Mammary epithelial cell (primary cell): ENCODE measurements at regions not wholly inside any gene's neighbourhood (a gene's known extent, or its start where the extent isn't known, plus 50 kb on each side); places are given as distances from the start of the nearest gene placed in this dataset.

Experiments used
- EZH2 ChIP-seq: IDR thresholded peaks from 2 replicates; pipeline ENCODE4 v1.6.1; 2012; ENCODE audit warnings: low read length, inconsistent platforms, borderline replicate concordance
- TF ChIP-seq, protein P1 (sequence below), 2 donors: IDR thresholded peaks in 1 of 2; conservative IDR thresholded peaks in 1 of 2; 2 replicates each; pipeline ENCODE4 v1.5.1; 2011 to 2012; ENCODE audit warnings: inconsistent platforms in 2 of 2, low read length in 2 of 2, mild to moderate bottlenecking in 2 of 2, control low read depth in 1 of 2, low read depth in 1 of 2; ENCODE audit not compliant: insufficient read depth in 1 of 2; ENCODE audit errors: extremely low read depth in 1 of 2

DNA sequence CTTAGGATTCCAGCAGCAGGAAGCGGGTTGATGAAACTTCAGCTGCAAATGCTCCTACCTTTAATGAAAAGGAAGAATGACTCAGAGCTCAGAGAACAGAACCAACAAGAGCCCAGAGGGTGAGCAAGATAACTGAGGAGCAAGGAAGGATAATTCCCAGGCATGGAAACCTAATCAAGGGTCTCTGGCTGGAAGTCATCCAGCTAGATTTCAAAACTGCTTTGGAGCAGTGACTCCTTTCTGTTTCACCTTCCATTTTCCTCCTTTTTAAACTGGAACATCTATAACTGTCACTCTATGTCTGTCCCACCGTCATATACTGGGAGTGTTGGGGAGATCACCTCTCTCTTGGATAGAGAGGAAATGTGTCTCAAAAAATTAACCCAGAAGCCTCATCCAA is 148.4 kb upstream of the RAB6C start:
- TF ChIP-seq, protein P1, sequence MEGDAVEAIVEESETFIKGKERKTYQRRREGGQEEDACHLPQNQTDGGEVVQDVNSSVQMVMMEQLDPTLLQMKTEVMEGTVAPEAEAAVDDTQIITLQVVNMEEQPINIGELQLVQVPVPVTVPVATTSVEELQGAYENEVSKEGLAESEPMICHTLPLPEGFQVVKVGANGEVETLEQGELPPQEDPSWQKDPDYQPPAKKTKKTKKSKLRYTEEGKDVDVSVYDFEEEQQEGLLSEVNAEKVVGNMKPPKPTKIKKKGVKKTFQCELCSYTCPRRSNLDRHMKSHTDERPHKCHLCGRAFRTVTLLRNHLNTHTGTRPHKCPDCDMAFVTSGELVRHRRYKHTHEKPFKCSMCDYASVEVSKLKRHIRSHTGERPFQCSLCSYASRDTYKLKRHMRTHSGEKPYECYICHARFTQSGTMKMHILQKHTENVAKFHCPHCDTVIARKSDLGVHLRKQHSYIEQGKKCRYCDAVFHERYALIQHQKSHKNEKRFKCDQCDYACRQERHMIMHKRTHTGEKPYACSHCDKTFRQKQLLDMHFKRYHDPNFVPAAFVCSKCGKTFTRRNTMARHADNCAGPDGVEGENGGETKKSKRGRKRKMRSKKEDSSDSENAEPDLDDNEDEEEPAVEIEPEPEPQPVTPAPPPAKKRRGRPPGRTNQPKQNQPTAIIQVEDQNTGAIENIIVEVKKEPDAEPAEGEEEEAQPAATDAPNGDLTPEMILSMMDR (conservative IDR thresholded peaks at IDR 0.05 in 1 of 2, IDR thresholded peaks at IDR 0.05 in 1 of 2; ENCODE audit: extremely low read depth in 1 of 2, insufficient read depth in 1 of 2, low read depth in 1 of 2, low read length in 2 of 2), result no peak
- no peak for TF ChIP-seq EZH2
